Keratinocyte (primary cell): ENCODE measurements at regions not wholly inside any gene's neighbourhood (a gene's known extent, or its start where the extent isn't known, plus 50 kb on each side); places are given as distances from the start of the nearest gene placed in this dataset.

Source experiments
- DNase-seq: peaks from one replicate; pipeline ENCODE4 v3.0.0-alpha.2; 2011; ENCODE audit warnings: low read depth, missing footprints, low spot score
- FAIRE-seq: peaks from 2 replicates; lab custom pipeline; 2011; peaks lifted over from hg19 to GRCh38; lab: Jason Lieb, UNC
- H2AFZ ChIP-seq: 2 replicates; pipeline ENCODE4 v1.6.0; 2012; ENCODE audit warnings: low read length, control low read depth, inconsistent platforms; ENCODE audit not compliant: control insufficient read depth
- H3K27ac ChIP-seq: 2 replicates; pipeline ENCODE4 v1.5.1; 2011; ENCODE audit warnings: low read length; ENCODE audit not compliant: control insufficient read depth, insufficient read depth
- H3K27me3 ChIP-seq: 3 replicates; pipeline ENCODE4 v1.6.0; 2011; ENCODE audit warnings: low read length; ENCODE audit not compliant: control insufficient read depth, insufficient read depth; ENCODE audit errors: extremely low read depth
- H3K36me3 ChIP-seq, 2 experiments: 2 replicates in 1 of 2; 3 replicates in 1 of 2; pipeline ENCODE4 v1.5.1; 2011; ENCODE audit warnings: low read length in 2 of 2, mild to moderate bottlenecking in 1 of 2; ENCODE audit not compliant: control insufficient read depth in 2 of 2, insufficient read depth in 2 of 2; ENCODE audit errors: extremely low read depth in 1 of 2
- H3K4me1 ChIP-seq: 3 replicates; pipeline ENCODE4 v1.5.1; 2011; ENCODE audit warnings: low read length; ENCODE audit not compliant: control insufficient read depth, insufficient read depth; ENCODE audit errors: extremely low read depth
- H3K4me2 ChIP-seq: 3 replicates; pipeline ENCODE4 v1.6.0; 2011; ENCODE audit warnings: low read depth, low read length; ENCODE audit not compliant: control insufficient read depth, insufficient read depth; ENCODE audit errors: extremely low read depth
- H3K4me3 ChIP-seq, 3 experiments: fragments of 200-600 bp in 1 of 3; sonication (generic) in 1 of 3; 2 replicates in 2 of 3; 3 replicates in 1 of 3; pipeline ENCODE4 v1.5.1; 2011 to 2016; ENCODE audit warnings: low read length in 3 of 3, mild to moderate bottlenecking in 3 of 3, control low read depth in 2 of 3, inconsistent platforms in 1 of 3, low read depth in 1 of 3, mixed read lengths in 1 of 3, mixed run types in 1 of 3, moderate library complexity in 1 of 3; ENCODE audit not compliant: control insufficient read depth in 2 of 3, insufficient read depth in 2 of 3; ENCODE audit errors: extremely low read depth in 1 of 3
- H3K79me2 ChIP-seq: 2 replicates; pipeline ENCODE4 v1.6.0; 2012; ENCODE audit warnings: low read length; ENCODE audit not compliant: control insufficient read depth, insufficient read depth
- H3K9ac ChIP-seq: 3 replicates; pipeline ENCODE4 v1.6.0; 2011; ENCODE audit warnings: low read length; ENCODE audit not compliant: control insufficient read depth, insufficient read depth; ENCODE audit errors: extremely low read depth
- H3K9me1 ChIP-seq: 3 replicates; pipeline ENCODE4 v1.6.0; 2011; ENCODE audit warnings: low read length; ENCODE audit not compliant: control insufficient read depth, insufficient read depth; ENCODE audit errors: extremely low read depth
- H3K9me3 ChIP-seq: 2 replicates; pipeline ENCODE4 v1.5.1; 2012; ENCODE audit warnings: low read depth, low read length; ENCODE audit not compliant: control insufficient read depth
- H4K20me1 ChIP-seq: 3 replicates; pipeline ENCODE4 v1.6.0; 2011; ENCODE audit warnings: low read length; ENCODE audit not compliant: control insufficient read depth, insufficient read depth; ENCODE audit errors: extremely low read depth
- CTCF ChIP-seq, 3 experiments: IDR thresholded peaks in 1 of 3; conservative IDR thresholded peaks in 1 of 3; optimal IDR thresholded peaks in 1 of 3; 2 replicates in 2 of 3; 3 replicates in 1 of 3; pipeline versions ENCODE3 to v1.5.1; 2011; ENCODE audit warnings: low read length in 3 of 3, mild to moderate bottlenecking in 3 of 3, moderate library complexity in 2 of 3, control low read depth in 1 of 3, inconsistent platforms in 1 of 3; ENCODE audit not compliant: insufficient read depth in 2 of 3; ENCODE audit errors: extremely low read depth in 1 of 3
- EZH2 ChIP-seq: IDR thresholded peaks from one replicate; pipeline ENCODE4 v1.6.1; 2012; ENCODE audit warnings: inconsistent platforms, mild to moderate bottlenecking, low read length, moderate library complexity
- dilution Hi-C: fragments of 300-500 bp; cut with MboI; formaldehyde crosslinking; loops from one replicate; pipeline ENCODE4 v1.7.0; 2020; ENCODE audit warnings: low sequenced_read_pairs; ENCODE audit not compliant: extremely low pct_ligation_motif_present

GRCh38 chr5:159762921-159763320 lies 153.4 kb upstream of the ADRA1B start:
- H3K27me3 ChIP-seq: no peaks in the 10 kb centered on the region

GRCh38 chr5:159763562-159763961 lies 152.7 kb upstream of the ADRA1B start:
- Histone ChIP-seq H4K20me1 (no peaks in the 10 kb centered on the region), H3K79me2 (no peaks in the 10 kb centered on the region), H3K36me3 (no peaks in the 10 kb centered on the region), H3K9me1 (no peaks in the 10 kb centered on the region), H3K27ac (no peak overlapping the region), H3K27me3 (no peaks in the 10 kb centered on the region), H3K4me2 (no peak overlapping the region), H2AFZ (no peak overlapping the region), H3K4me3 (no peak overlapping the region), H3K9ac (no peak overlapping the region), H3K4me1 (peaks cover 8% of the 10 kb centered on the region), H3K9me3 (no peaks in the 10 kb centered on the region)
- dilution Hi-C loops: no loop called here
- FAIRE-seq: no peak
- no peak for DNase-seq
- TF ChIP-seq CTCF (optimal IDR thresholded peaks at IDR 0.05 in 1 of 3, IDR thresholded peaks at IDR 0.05 in 1 of 3, conservative IDR thresholded peaks at IDR 0.05 in 1 of 3; ENCODE audit: extremely low read depth in 1 of 3, insufficient read depth in 2 of 3, low read length in 3 of 3) (no peak), EZH2 (no peak)

More at GRCh38 chr5:159762921-159763320, 153.4 kb upstream of the ADRA1B start:
- no peak overlapping the region for H3K4me2 ChIP-seq
- H3K9ac ChIP-seq: no peak overlapping the region
- H3K4me1 ChIP-seq: peaks cover 15% of the 10 kb centered on the region
- TF ChIP-seq CTCF (optimal IDR thresholded peaks at IDR 0.05 in 1 of 3, IDR thresholded peaks at IDR 0.05 in 1 of 3, conservative IDR thresholded peaks at IDR 0.05 in 1 of 3; ENCODE audit: extremely low read depth in 1 of 3, insufficient read depth in 2 of 3, low read length in 3 of 3) (no peak), EZH2 (no peak)
- no peak overlapping the region for H2AFZ ChIP-seq
- H3K4me3 ChIP-seq: no peak overlapping the region
- H3K9me1 ChIP-seq: no peaks in the 10 kb centered on the region
- no peak overlapping the region for H3K27ac ChIP-seq
- dilution Hi-C loops: no loop called here
- DNase-seq (no peak), FAIRE-seq (no peak)
- no peaks in the 10 kb centered on the region for H4K20me1 ChIP-seq
- no peaks in the 10 kb centered on the region for H3K9me3 ChIP-seq
- H3K36me3 ChIP-seq: no peaks in the 10 kb centered on the region
- H3K79me2 ChIP-seq: no peaks in the 10 kb centered on the region
